ENCODE measurements at regions not wholly inside any gene's neighbourhood (a gene's known extent, or its start where the extent isn't known, plus 50 kb on each side); places are given as distances from the start of the nearest gene placed in this dataset.

DNA sequence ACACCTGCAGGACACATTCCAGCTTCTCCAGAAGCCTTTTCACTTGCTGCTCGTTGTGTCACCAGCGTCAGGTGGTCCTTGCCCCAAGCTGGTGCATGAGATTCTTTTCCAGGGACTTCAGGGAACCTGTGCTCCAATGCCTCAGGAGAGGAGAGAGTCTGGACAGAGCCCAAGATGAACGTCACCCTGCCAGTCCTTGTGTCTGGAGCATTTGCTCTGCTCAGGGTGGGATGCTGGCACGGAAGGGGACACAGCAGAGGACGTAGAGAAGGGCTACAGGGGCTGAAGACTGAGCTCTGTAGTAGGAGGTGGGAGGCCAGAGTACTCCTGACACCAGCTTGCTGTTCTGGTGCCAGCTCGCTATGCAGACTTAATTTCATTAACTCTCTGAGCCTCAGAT lies 262.1 kb downstream of the XXYLT1 start:
- no peak overlapping the region for H3K27ac ChIP-seq (ENCODE audit: low read depth, low read length)
- CTCF ChIA-PET: no interaction called here
- TF ChIP-seq, protein P1, sequence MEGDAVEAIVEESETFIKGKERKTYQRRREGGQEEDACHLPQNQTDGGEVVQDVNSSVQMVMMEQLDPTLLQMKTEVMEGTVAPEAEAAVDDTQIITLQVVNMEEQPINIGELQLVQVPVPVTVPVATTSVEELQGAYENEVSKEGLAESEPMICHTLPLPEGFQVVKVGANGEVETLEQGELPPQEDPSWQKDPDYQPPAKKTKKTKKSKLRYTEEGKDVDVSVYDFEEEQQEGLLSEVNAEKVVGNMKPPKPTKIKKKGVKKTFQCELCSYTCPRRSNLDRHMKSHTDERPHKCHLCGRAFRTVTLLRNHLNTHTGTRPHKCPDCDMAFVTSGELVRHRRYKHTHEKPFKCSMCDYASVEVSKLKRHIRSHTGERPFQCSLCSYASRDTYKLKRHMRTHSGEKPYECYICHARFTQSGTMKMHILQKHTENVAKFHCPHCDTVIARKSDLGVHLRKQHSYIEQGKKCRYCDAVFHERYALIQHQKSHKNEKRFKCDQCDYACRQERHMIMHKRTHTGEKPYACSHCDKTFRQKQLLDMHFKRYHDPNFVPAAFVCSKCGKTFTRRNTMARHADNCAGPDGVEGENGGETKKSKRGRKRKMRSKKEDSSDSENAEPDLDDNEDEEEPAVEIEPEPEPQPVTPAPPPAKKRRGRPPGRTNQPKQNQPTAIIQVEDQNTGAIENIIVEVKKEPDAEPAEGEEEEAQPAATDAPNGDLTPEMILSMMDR (IDR thresholded peaks at IDR 0.05; ENCODE audit: low read depth, low read length): no peak
- DNase-seq (ENCODE audit: low read depth, low spot score): no peak
- no peaks in the 10 kb centered on the region; the same call in 1 of the 2 replicates for H3K9me3 ChIP-seq (ENCODE audit: control insufficient read depth, insufficient read depth, low read length)
- POLR2A ChIA-PET: no interaction called here
- H3K4me3 ChIP-seq (ENCODE audit: low read depth, low read length): no peak overlapping the region
- H3K27me3 ChIP-seq (ENCODE audit: control insufficient read depth, insufficient read depth, low read length): peaks cover 50% of the 10 kb centered on the region

DNA sequence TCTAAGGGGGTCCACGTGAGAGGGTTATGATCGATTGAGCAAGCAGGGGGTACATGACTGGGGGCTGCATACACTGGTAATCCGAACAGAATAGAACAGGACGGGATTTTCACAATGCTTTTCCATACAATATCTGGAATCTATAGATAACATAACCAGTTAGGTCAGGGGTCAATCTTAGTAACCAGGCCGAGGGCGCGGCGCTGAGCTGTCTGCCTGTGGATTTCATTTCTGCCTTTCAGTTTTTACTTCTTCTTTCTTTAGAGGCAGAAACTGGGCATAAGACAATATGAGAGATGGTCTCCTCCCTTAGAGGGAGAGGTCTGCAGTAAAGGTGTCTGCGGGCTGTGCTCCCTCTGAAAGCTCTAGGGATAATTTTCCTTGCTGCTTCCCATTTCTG lies 261.3 kb downstream of the XXYLT1 start:
- DNase-seq (ENCODE audit: low read depth, low spot score): no peak
- TF ChIP-seq, protein P1 (IDR thresholded peaks at IDR 0.05; ENCODE audit: low read depth, low read length): no peak
- ChIA-PET CTCF (no interaction called here), POLR2A (no interaction called here)
- Histone ChIP-seq H3K27ac (ENCODE audit: low read depth, low read length) (no peak overlapping the region), H3K4me3 (ENCODE audit: low read depth, low read length) (no peak overlapping the region), H3K27me3 (ENCODE audit: control insufficient read depth, insufficient read depth, low read length) (peaks cover 50% of the 10 kb centered on the region), H3K9me3 (ENCODE audit: control insufficient read depth, insufficient read depth, low read length) (no peaks in the 10 kb centered on the region; the same call in 1 of the 2 replicates)

DNA sequence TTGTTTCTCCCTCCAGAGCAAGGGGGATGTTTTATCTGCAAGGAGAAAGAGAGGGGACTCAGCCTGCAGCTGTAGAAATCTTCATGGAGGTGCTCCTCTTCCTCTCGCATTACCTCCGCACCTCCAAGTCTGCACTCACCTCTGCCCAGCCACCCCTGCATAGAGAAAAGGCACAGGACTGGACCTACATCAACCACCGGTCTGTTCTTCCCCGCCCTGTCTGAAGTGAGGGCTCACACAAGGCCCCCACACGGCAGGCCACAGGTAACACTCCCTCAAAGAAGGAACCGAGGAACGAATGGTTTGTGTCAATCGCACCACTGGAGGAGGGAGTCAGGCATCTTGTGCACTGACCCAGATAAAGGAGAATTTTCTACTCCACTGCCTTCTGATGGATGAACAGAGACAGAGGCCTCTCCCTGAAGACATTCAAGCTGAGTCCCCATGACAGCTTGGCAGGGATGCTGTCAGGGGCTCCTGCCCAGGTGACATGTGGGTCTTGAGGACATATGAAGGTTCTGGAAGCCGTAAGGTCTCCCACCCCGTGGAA lies 260.3 kb downstream of the XXYLT1 start:
- no peak for DNase-seq (ENCODE audit: low read depth, low spot score)
- Histone ChIP-seq H3K4me3 (ENCODE audit: low read depth, low read length) (no peak overlapping the region), H3K27me3 (ENCODE audit: control insufficient read depth, insufficient read depth, low read length) (peaks cover 49% of the 10 kb centered on the region), H3K9me3 (ENCODE audit: control insufficient read depth, insufficient read depth, low read length) (no peaks in the 10 kb centered on the region; the same call in 1 of the 2 replicates), H3K27ac (ENCODE audit: low read depth, low read length) (no peak overlapping the region)
- TF ChIP-seq, protein P1 (IDR thresholded peaks at IDR 0.05; ENCODE audit: low read depth, low read length): no peak
- ChIA-PET CTCF (no interaction called here), POLR2A (no interaction called here)

DNA sequence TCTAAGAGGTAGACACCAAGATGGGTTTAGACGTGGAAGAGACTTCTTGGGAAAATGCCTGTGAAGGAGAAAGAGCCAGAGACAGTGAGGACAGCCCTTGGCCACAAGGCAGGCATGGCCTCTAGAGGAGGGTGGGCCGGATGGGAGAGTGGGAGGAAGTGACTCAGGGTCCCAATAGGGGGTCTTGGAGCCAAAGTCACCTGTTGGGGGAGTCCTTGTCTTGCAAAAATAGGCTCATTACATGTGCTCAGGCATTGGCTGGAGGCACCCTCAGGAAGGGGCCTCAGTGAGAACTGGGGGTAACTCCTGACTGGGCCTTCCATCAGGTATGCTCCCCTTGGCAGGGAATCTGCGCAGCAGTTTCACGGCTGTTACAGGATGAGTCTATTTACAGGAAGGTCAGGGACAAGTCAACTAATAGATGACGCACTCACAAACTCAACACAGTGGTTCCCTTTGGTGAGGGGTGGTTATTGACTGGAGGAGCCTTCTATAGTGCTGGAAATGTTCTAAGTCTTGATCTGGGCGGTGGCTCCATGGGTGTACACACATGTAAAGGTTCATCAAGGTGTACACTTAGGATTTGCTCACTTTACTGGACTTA lies 259.6 kb downstream of the XXYLT1 start:
- Histone ChIP-seq H3K9me3 (ENCODE audit: control insufficient read depth, insufficient read depth, low read length) (no peaks in the 10 kb centered on the region), H3K4me3 (ENCODE audit: low read depth, low read length) (no peak overlapping the region), H3K27me3 (ENCODE audit: control insufficient read depth, insufficient read depth, low read length) (peaks cover 45% of the 10 kb centered on the region), H3K27ac (ENCODE audit: low read depth, low read length) (no peak overlapping the region)
- POLR2A ChIA-PET: no interaction called here
- no peak for DNase-seq (ENCODE audit: low read depth, low spot score)
- CTCF ChIA-PET: no interaction called here
- TF ChIP-seq, protein P1 (IDR thresholded peaks at IDR 0.05; ENCODE audit: low read depth, low read length): no peak

DNA sequence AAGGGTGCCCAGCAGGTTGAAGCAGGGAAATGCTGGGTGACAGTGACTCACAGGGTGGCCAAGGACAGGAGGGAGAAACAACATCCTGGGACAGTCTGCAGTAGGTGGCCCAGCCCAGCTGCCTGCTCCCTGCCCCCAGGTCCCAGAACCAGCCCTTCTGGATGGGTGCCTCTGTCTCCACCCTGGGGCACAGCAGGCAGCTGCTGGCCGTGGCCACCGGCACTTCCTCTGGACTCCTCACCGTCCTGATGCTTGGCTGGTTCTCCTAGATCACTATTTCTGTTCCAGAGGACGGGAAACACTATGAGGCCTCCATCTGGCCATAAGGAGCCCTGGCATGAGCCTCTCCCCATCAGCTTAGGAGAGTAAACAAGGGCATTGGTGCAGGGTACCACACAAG lies 258.9 kb downstream of the XXYLT1 start:
- TF ChIP-seq, protein P1 (IDR thresholded peaks at IDR 0.05; ENCODE audit: low read depth, low read length): no peak
- no peaks in the 10 kb centered on the region for H3K9me3 ChIP-seq (ENCODE audit: control insufficient read depth, insufficient read depth, low read length)
- no peak overlapping the region for H3K4me3 ChIP-seq (ENCODE audit: low read depth, low read length)
- ChIA-PET POLR2A (no interaction called here), CTCF (no interaction called here)
- peaks cover 43% of the 10 kb centered on the region for H3K27me3 ChIP-seq (ENCODE audit: control insufficient read depth, insufficient read depth, low read length)
- H3K27ac ChIP-seq (ENCODE audit: low read depth, low read length): no peak overlapping the region
- no peak for DNase-seq (ENCODE audit: low read depth, low spot score)

Measured in AG04450 (cell line).